GM18499 (cell line): ENCODE measurements at regions not wholly inside any gene's neighbourhood (a gene's known extent, or its start where the extent isn't known, plus 50 kb on each side); places are given as distances from the start of the nearest gene placed in this dataset.
"Not testable (repeated sequence)": the region's sequence is repeated elsewhere in the genome, so short reads cannot be mapped to it uniquely, and the experiment has no call there.

Experiments
- ATAC-seq: cut with Tn5 transposase; IDR thresholded peaks from one replicate; pipeline ENCODE4 v1.9.1; 2021; ENCODE audit warnings: moderate number of reproducible peaks; ENCODE audit not compliant: insufficient read depth, unreplicated experiment

DNA sequence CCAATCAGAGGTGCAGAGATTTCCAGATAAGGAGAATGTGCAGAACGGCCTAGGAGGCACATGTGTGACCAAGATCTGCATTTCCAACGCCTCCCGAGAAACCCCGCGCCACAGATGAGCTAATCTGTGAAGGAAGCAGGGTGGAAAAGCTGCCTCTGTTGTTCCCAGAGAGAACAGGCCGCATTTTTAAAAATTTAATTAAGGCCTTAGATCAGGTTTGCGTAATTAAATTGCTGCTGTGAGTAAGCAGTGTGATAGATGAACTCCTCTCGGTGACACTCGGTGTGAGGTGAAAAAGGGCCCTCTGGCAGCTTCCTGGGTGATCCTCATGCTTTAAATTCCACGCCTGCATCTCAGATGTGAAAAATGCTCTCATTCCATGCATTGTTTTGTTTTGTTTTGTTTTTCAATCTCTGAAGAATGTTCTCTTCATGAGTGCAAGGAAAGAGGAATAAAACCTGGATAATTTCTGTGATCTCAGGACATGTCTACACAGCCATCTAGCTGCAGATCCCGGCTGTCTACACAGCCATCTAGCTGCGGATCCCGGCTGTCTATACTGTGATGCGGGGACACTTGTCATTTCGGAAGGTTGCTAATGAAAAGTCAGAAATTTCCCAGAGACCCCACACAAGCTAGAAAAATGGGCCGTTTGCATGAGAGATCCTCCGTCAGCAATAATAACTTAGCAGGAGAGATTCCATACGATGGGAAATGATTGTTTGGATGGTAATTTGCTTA lies 1398.9 kb downstream of the BRD1 start:
- ATAC-seq = no peak

DNA sequence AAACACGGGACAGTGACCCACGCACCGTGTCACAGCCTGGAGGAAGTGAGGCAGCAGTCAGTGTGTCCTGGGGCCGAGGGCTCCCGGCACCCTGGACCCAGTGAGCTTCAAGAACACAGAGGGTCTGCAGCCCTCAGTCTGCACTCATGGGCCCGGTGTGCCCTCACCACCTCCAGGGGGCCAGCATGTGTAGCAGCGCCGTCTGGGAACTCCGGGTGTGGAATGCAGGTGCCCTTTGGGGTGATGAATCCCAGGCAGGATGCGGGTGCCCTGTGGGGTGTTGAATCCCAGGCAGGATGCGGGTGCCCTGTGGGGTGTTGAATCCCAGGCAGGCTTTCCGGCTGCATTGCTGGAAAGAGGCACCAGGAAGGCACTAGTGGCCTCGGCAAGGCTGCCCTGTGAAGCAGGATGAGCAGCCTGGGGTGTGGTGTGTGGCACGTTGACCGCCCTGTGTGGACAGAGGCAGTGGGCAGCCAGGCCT lies 1399.9 kb downstream of the BRD1 start:
- ATAC-seq = no peak

DNA sequence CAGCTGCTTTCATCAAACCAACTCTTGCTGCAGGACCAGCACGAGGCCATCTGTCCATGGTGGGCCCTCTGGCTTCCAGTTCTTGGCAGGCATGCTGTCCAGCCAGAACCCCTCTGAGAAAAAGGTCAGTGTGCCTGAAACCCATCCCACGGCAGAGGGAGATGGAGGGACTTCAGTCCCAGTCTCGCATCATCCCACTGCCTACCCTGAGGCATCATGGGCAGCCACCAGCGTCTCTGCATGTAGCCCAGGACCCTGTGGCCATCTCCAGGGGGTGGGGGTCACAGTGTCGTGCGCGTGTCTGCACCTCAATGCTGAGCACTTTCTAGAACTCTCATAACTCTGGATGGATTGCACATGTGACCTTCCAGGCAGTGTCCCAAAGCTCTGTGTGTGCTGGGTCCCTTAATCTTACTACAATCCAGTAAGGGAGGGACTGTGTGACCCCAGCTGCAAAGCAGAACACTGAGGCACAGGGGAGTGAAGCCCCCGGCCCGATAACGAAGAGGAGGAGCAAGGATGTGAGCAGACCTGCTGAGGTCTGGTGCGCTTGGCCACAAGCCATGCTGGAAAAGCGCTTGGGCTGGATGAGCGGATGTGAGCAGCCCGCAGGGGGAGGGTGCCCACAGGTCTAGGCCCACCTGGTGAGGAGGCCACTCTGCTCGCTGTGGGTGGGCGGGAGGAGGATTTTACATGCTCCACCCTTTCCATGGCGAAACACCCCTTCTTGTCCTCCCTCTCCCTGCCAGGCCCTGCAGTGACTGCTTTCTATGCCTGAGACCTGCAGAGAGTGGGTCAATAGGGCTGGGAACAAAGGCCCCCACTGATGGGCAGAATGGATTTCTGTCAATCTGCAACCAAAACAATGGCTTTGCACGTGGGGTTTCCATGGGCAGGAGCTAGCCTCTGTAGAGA lies 1401.0 kb downstream of the BRD1 start:
- no peak for ATAC-seq

DNA sequence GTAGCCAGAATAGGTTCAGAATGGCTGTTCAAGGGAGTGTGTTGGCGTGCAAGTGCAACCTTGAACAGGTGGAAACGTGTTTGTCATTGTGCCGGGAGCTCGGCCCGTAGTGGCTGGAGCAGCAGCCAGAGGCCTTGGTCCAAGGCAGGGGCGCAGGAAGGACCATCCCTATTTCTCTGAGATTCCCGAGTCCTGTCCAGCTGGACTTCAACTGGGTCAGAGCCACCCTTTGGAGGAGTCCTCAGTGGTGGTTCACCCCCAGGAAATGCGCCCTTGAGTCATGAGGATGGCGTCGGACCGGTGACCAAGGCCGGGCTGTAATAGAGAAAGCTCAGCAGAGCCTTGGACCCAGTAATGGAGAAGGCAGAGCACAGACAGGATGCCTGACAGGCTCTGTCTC lies 1402.0 kb downstream of the BRD1 start:
- ATAC-seq = no peak

DNA sequence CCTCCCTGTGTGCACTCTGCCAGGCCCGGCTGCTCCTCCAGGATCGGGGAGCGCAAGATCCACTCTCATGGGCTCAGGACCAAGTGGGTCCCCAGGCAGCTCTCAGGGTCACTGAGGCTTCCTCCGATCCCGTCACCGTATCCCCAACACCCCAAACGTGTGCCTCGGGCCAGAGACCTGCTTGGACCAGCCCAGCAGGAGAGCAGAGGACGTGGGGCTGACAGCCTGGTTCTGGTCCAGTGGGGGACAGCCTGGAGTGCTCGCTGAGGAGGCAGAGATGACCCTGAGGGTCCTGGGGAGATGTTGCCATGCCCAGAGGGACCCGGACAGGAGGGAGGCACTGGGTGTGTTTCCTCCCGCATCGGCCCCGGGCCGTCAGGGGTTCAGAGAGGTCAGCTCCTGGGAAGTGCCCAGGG lies 1402.6 kb downstream of the BRD1 start:
- ATAC-seq = no peak

DNA sequence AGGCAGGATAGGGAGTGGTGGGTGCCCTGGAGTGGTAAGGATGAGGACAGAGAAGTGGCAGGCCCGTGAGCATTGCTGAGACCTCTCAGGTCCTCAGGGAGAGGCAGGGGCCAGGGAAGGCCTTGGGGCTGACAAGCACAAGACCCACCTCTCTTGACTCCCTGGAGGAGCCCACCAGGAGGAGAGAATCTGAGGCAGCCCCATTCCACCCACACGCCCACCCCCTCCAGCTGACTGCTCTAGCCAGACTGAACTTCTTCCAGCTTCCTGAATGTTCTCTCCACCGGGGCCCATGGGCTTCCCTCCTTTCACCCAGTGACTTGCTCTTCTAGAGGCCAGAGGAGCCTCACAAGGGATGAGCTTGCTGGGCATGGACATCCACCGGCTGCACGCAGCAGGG lies 1403.0 kb downstream of the BRD1 start:
- ATAC-seq = no peak

DNA sequence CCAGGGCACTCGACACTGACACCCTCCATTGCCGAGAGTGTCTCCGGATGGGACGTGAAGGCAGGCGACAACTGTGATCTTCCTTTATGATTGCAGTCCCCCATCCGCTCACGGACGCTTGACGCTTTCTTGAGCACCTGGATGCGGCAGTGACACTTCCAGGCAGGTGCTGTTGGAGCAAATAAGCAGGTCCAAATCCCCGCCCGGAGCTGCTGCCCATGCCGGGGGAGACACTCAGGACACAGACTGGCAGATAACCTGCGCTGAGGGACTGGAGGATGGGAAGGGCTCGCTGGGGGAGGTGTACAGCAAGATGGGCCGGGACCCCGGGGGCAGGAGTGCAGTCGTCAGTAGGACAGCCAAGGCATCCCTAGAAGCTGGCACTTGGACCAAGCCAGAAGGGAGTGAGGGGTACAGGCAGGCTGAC lies 1403.5 kb downstream of the BRD1 start:
- ATAC-seq = no peak

DNA sequence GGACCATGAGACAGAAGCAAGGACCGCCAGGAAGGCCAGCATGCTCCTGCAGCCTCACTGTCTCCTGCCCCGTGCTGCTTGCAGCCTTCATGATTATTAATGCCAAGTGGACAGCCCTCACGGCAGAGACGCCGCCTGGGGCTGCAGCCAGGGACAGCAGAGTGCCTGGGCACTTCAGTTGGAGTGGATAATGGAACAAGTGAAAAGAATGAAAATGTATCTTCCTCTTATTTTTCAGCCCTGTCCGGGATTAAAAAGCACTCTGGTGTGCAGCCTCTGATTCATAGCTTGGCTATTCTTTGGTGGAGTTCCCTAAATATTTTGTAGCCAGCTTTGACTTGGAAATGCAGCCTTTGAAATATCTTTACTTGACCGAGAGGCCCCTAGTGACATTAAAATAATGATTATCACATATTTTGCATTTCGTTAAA lies 1404.2 kb downstream of the BRD1 start:
- no peak for ATAC-seq

DNA sequence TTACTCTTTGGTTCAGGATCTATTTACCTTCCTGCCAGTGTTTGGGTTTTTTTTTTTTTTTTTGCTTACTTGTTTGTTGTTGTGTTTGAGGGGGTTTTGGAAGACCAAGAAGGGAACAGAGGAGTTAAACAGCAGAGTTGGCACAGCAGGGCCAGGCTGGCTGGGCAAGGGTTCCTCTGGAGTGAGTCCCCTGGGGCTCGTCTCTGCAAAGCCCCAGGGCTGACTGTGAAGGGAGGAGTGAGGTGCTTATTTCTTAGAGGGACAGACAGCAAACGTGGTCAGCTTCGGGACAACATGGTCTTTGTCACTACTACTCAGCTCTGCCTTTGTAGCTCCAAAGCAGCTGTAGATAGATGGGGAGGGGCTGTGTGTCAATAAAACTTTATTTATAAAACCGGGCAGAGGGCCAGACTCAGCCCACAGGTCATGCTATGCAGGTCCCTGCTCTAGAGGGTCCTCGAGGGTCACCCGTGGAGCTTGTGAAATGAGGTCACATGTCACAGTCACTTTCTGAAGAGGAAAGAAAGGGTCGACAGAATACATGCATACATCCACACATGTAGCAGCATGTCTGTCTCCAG lies 1404.7 kb downstream of the BRD1 start:
- ATAC-seq = no peak

DNA sequence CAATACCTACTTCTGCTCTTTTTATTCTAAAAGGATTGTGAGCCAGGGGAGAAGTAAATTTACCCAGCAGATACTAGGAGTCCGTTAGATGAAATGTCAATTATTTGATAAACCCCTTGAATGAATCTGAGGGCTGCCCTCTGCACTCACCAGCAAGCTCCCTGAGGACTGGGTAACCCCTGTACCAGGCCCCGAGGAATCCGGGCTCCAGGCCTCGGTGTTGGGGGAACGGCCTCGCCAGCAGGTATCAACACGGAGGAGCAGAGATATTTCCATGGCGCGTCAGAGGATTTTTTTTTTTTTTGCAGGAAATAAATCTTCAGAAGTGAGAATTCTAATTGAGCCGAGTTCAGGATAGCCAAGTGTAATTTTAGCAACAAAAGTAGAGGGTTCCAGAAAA lies 1408.8 kb downstream of the BRD1 start:
- ATAC-seq = no peak

DNA sequence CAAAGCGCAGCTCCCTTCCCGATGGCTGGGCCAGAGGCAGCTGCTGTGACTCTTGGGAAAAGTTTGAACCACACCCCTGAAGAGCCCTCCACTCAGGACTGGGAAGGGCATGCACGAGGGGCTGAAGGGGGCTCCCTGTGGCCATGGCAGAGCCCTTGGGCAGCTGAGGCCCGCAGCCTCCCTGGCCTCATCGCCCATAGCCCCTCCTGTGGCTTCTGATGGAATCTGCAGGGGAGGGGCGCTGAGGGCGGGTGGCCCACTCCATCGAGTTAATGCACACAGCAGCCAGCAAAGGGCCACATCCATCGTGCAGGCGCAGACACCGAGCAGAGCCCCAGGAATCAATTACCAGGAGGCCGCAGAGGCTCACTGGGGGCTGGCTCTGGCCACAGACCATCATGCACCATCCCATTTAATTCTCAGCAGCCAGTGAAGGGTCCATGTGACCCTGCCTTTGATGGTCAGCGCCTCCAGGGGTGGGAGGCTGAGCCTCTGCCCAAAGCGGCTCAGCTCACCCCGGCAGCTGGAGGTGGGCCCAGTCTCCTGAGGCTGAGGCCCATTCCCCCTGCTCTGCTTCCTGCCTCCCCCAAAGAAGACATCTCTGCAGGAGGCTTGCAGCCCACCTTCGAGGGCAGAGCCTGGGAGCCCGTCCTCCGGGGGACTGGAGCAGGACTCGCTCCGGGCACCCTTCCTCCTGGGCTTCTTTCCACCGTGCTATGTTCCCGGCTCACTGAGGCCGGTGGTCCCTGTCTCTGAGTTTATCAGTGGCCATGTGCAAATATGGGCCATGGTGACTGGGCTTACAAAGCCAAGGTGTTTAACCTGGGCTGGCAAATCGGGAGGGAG lies 1410.2 kb downstream of the BRD1 start:
- ATAC-seq = no peak

DNA sequence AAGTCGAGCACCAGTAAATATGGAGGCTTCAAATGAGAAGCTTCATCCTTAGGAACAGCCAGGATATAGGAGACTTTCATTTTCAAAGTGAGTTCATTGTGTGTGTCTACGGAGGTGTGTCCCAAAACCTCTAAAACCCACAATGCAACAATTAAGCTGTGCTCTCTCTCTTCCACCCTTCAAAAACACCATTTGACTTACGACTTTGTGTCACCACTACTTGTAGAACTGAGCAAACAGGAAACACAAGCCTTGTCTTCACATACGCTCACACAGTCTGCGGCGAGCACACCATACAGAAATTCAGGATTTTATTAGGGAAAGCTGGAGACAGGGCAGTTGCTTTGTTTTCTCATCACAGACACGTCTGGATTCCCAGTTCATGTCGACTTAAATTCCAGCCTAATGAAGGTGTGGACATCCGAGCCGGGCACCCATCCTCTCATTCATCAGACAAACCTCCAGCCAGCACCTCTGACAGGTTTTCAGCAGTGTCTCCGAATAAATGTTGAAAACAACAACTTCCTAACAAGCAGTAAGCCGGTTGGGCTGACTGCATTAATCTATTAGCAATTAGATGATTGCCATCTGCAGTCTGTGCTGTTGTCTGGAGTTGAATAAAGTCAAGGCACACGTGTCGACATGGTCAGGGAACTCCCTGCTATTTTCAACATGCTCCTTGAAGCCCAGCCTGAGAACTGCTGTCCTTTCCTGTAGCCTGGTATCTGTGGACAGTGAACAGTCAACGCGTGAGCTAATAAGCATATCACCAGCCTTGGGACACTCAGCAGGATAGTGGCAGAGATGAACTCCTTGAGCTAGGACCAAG lies 1411.1 kb downstream of the BRD1 start:
- ATAC-seq = no peak

DNA sequence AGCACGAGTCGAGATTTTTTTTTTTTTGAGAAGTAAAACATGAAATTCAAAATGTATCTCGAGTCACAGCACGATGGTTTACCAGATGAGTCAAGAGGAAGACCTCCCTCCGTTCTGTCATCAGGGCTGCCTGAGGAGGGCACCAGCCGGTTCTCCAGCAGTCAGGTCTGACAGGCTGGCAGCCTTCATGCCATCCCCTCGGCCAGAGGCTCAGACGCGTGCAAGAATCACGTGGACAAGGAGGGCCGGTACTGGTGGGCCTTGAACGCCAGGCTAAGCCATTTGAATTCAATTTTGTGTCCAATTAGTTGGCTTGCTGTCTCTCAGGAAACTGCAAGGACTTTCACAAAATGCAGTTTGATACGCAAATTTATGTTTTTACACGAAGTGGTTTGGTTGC lies 1412.2 kb downstream of the BRD1 start:
- ATAC-seq = no peak

DNA sequence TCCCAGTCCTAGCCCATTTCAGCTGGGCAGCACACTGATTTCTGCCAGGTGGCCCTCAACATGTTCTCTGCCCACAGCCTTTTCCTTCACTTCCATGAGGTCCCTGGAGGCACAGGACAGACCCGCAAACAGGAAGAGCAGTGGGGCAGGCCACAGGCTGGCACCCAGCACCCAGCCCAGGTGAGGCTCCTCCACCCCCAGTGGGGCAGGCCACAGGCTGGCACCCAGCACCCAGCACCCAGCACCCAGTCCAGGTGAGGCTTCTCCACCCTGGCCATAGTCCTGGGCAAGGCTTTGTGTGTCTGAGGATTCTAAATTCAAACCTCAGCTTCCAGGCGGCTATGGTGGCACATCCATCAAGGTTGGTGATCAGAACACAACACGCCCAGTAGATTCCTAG lies 1413.0 kb downstream of the BRD1 start:
- ATAC-seq = no peak

DNA sequence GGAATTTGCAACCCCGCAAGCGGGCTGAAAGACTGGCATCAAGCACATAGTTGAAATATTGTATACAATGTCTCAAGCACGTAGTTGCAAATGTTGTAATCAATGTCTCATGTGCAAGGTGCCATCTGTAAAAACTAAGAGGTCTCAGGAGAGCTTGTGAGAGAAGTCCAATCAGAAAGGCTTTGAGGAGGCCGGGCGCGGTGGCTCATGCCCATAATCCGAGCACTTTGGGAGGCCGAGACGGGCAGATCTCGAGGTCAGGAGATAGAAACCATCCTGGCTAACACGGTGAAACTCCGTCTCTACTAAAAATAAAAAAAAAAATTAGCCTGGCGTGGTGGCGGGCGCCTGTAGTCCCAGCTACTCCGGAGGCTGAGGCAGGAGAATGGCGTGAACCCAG lies 1414.7 kb downstream of the BRD1 start:
- ATAC-seq = not testable (repeated sequence)

DNA sequence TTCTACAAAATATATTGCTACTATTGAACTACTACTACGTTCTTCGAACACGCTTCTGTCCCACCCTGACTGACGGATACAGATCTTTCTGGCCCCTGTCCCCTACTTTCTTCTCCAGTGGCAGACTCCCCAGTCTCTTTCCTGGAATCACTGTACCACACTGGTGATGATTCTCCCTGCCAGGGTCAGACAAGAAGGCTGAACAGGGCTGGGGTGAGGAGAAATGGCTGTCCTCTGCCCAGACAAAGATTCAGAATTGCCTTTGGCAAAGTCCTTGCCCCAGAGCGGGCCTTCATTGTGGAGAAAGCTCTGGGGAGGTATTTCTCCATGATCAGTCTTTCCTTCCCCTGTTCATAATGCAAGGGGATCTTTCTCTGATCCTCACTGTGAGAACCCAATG lies 1417.1 kb downstream of the BRD1 start:
- ATAC-seq = no peak

DNA sequence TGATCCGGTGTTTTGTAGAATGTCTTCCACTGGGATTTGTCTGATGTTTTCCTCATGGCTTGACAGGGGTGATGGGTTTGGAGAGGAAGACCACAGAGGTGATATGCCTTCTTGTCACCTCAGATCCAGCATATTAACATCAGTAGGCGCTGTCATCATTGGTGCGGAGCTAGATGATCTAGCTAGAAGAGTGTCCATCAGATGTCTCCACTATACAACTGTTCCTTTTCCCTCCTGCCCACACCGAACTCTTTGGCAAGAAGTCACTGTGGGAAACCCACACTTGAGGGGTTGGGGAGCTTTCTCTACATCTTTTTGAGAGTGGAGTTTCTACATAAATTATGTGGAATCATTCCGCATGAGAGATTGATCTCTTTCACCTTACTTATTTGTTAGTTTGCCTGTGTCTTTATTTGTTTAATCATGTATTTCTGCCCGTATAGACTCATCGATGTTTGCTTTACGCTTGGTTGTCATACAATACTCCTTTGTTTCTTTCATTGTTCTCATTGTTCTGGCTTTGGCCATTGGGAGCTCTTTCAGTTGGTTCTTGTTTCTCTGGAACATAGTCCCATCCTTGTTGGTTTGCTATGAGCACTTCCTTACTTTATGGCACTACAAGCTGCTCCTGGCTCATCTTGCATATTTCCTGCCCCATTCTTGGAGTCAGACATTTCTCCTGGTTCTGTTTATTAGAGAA lies 1420.3 kb downstream of the BRD1 start:
- no peak for ATAC-seq

DNA sequence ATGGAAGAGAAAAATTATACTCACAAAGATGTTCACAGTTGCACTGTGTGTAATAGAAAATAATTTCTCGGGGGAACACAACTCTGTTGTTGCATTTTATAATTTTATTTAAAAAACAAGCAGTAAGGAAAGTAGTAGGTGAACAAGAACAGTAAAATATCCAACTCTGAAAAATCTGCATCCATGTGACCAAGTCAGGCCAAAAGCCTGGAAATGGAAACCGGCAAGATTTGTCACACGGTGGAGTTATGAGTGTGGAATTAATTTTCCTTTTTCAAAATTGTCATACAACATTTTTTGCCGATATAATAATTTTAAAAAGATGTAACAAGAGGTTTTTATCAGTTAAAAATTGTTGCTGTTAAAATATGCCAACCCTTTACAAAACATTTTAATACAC lies 1421.5 kb downstream of the BRD1 start:
- no peak for ATAC-seq

DNA sequence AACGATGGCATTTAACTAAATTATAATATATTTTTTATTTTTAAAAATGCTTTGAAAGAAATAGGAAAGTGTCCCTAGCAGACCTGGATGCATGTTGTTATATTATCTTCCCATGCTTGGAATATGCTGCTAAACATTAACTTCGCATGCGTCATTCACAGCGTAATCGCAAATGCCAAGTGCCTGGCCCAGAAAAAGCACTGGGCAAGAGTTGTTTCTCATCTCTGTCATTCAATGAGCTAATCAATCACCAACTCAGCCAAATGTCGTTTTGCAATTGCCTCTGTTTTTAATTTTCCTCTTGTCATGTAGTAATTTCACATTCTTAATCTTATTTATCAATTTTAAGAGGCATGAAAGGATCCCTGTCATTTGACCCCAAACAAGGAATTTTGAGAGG lies 1421.9 kb downstream of the BRD1 start:
- no peak for ATAC-seq
